ENCODE measurements at regions not wholly inside any gene's neighbourhood (a gene's known extent, or its start where the extent isn't known, plus 50 kb on each side); places are given as distances from the start of the nearest gene placed in this dataset.

DNA sequence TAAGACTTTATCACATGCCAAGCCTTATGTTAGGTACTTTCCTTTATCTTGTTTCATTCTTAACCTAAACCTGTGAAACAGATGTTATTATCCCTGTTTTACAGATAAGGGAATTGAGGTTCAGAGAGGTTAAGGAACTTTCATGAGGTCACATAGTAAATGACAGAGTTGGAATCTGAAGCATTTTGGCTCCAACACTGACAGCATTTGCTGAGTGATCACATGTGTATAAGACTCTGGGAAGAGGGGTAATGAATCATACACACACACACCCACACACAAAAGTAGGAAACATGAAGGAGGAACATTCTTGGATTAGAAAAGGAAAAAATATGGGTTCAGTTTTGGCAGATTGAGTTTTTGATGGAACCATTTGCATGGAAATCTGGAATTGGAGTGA is 212.5 kb downstream of the GJA1 start:
- Histone ChIP-seq H3K79me2 (ENCODE audit: insufficient read depth, low read length) (no peaks in the 10 kb centered on the region), H3K9me2 (ENCODE audit: low read depth, low read length) (no peaks in the 10 kb centered on the region), H2AFZ (ENCODE audit: low read length) (no peak overlapping the region), H3K4me1 (ENCODE audit: insufficient read depth, low read length, severe bottlenecking) (no peaks in the 10 kb centered on the region), H3K27me3 (ENCODE audit: insufficient read depth, low read length) (no peaks in the 10 kb centered on the region), H3K4me2 (ENCODE audit: low read length) (no peak overlapping the region), H3K9ac (ENCODE audit: low read length) (no peak overlapping the region), H3K4me3 (ENCODE audit: low read depth, low read length, poor library complexity, severe bottlenecking) (no peak overlapping the region), H3K27ac (ENCODE audit: low read depth, low read length, poor library complexity, severe bottlenecking) (no peak overlapping the region), H3K36me3 (ENCODE audit: insufficient read depth, low read length) (no peaks in the 10 kb centered on the region), H3K9me3 (ENCODE audit: low read length) (no peaks in the 10 kb centered on the region), H3F3A (ENCODE audit: insufficient read depth, low read length) (no peaks in the 10 kb centered on the region), H4K20me1 (ENCODE audit: insufficient read depth, low read length) (no peaks in the 10 kb centered on the region)
- TF ChIP-seq, protein P1, sequence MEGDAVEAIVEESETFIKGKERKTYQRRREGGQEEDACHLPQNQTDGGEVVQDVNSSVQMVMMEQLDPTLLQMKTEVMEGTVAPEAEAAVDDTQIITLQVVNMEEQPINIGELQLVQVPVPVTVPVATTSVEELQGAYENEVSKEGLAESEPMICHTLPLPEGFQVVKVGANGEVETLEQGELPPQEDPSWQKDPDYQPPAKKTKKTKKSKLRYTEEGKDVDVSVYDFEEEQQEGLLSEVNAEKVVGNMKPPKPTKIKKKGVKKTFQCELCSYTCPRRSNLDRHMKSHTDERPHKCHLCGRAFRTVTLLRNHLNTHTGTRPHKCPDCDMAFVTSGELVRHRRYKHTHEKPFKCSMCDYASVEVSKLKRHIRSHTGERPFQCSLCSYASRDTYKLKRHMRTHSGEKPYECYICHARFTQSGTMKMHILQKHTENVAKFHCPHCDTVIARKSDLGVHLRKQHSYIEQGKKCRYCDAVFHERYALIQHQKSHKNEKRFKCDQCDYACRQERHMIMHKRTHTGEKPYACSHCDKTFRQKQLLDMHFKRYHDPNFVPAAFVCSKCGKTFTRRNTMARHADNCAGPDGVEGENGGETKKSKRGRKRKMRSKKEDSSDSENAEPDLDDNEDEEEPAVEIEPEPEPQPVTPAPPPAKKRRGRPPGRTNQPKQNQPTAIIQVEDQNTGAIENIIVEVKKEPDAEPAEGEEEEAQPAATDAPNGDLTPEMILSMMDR (IDR thresholded peaks at IDR 0.05; ENCODE audit: low read length), result no peak
- no peak for TF ChIP-seq EZH2 (IDR thresholded peaks at IDR 0.05; ENCODE audit: borderline replicate concordance, low read length)

DNA sequence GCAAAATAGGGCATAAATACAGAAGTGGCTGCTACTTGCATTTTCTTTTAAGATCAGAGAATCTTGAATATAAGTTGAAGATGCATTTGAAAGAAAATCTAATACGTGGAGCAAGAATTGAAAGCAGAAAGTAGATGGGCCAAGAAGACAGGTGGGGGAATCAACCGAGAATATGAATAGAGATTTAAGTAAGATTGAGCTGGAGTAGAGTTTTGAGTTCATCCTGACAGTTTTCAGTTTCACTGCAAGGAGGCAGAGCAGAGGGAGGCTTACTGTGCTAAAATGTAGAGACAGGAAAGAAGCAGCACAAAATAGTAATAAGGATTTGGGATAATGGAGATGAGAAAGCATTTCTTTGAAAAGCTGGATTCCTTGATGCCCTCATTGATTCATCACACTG is 214.5 kb downstream of the GJA1 start:
- no peaks in the 10 kb centered on the region for H3K4me1 ChIP-seq (ENCODE audit: insufficient read depth, low read length, severe bottlenecking)
- no peak overlapping the region for H2AFZ ChIP-seq (ENCODE audit: low read length)
- H3K4me2 ChIP-seq (ENCODE audit: low read length), result no peak overlapping the region
- H3F3A ChIP-seq (ENCODE audit: insufficient read depth, low read length), result no peaks in the 10 kb centered on the region
- H3K9me2 ChIP-seq (ENCODE audit: low read depth, low read length), result no peaks in the 10 kb centered on the region
- no peaks in the 10 kb centered on the region for H3K36me3 ChIP-seq (ENCODE audit: insufficient read depth, low read length)
- TF ChIP-seq EZH2 (IDR thresholded peaks at IDR 0.05; ENCODE audit: borderline replicate concordance, low read length), result no peak
- TF ChIP-seq, protein P1 (IDR thresholded peaks at IDR 0.05; ENCODE audit: low read length), result no peak
- no peaks in the 10 kb centered on the region for H4K20me1 ChIP-seq (ENCODE audit: insufficient read depth, low read length)
- H3K9me3 ChIP-seq (ENCODE audit: low read length), result no peaks in the 10 kb centered on the region
- H3K27ac ChIP-seq (ENCODE audit: low read depth, low read length, poor library complexity, severe bottlenecking), result no peak overlapping the region
- H3K4me3 ChIP-seq (ENCODE audit: low read depth, low read length, poor library complexity, severe bottlenecking), result no peak overlapping the region
- H3K79me2 ChIP-seq (ENCODE audit: insufficient read depth, low read length), result no peaks in the 10 kb centered on the region
- H3K9ac ChIP-seq (ENCODE audit: low read length), result no peak overlapping the region
- no peaks in the 10 kb centered on the region for H3K27me3 ChIP-seq (ENCODE audit: insufficient read depth, low read length)

DNA sequence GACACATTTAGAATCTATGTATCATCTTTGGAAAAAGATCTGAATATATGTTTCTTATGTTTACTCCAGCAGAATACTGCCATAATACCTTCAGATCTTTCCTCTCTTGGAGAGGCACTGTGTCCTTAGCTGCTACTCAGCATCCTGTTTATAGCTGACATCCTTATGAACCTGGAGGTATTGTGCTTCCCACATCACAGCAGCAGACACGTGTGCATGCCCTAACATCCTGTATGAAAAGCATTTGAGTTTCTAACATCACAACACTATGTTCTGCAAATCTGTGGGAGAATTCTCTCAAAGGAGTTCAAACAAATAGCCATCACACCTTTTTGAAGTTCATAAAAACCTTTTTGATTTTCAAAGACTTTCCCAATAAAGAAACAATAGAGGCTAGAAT is 216.0 kb downstream of the GJA1 start:
- Histone ChIP-seq H3K4me2 (ENCODE audit: low read length) (no peak overlapping the region), H3F3A (ENCODE audit: insufficient read depth, low read length) (no peaks in the 10 kb centered on the region), H3K4me3 (ENCODE audit: low read depth, low read length, poor library complexity, severe bottlenecking) (no peak overlapping the region), H3K27me3 (ENCODE audit: insufficient read depth, low read length) (no peaks in the 10 kb centered on the region), H3K36me3 (ENCODE audit: insufficient read depth, low read length) (no peaks in the 10 kb centered on the region), H3K9me2 (ENCODE audit: low read depth, low read length) (no peaks in the 10 kb centered on the region), H3K9me3 (ENCODE audit: low read length) (no peaks in the 10 kb centered on the region), H3K79me2 (ENCODE audit: insufficient read depth, low read length) (no peaks in the 10 kb centered on the region), H3K4me1 (ENCODE audit: insufficient read depth, low read length, severe bottlenecking) (no peaks in the 10 kb centered on the region), H2AFZ (ENCODE audit: low read length) (no peak overlapping the region), H4K20me1 (ENCODE audit: insufficient read depth, low read length) (no peaks in the 10 kb centered on the region), H3K9ac (ENCODE audit: low read length) (no peak overlapping the region), H3K27ac (ENCODE audit: low read depth, low read length, poor library complexity, severe bottlenecking) (no peak overlapping the region)
- no peak for TF ChIP-seq EZH2 (IDR thresholded peaks at IDR 0.05; ENCODE audit: borderline replicate concordance, low read length)
- TF ChIP-seq, protein P1 (IDR thresholded peaks at IDR 0.05; ENCODE audit: low read length), result no peak

Data from OCI-LY1 (cell line).